NCI-H526 (cell line): ENCODE measurements at regions not wholly inside any gene's neighbourhood (a gene's known extent, or its start where the extent isn't known, plus 50 kb on each side); places are given as distances from the start of the nearest gene placed in this dataset.

ENCODE experiments used
- DNase-seq, 2 experiments: peaks; one replicate each; lab custom pipeline; 2025; lab: John Stamatoyannopoulos, UW

GRCh38 chr11:19403196-19403895, 162.6 kb upstream of the E2F8 start:
- no peak for DNase-seq

GRCh38 chr11:19400296-19400695, 159.6 kb upstream of the E2F8 start:
- no peak for DNase-seq

GRCh38 chr11:19398772-19399527, 158.2 kb upstream of the E2F8 start:
- no peak for DNase-seq

- DNase-seq, result no peak
These were observed 157.5 kb upstream of the E2F8 start for GRCh38 chr11:19398273-19398672.

- DNase-seq, result no peak
These were observed 154.3 kb upstream of the E2F8 start for GRCh38 chr11:19395050-19395449.

- no peak for DNase-seq
These were observed 153.8 kb upstream of the E2F8 start for GRCh38 chr11:19394525-19395016.

GRCh38 chr11:19393941-19394340, 153.2 kb upstream of the E2F8 start:
- no peak for DNase-seq

- no peak for DNase-seq
These were observed 152.2 kb upstream of the E2F8 start for GRCh38 chr11:19392847-19393518.

GRCh38 chr11:19392321-19392720, 151.6 kb upstream of the E2F8 start:
- no peak for DNase-seq

- no peak for DNase-seq
These were observed 150.9 kb upstream of the E2F8 start for GRCh38 chr11:19391652-19392051.

- DNase-seq, result no peak
These were observed 150.3 kb upstream of the E2F8 start for GRCh38 chr11:19391026-19391425.

- DNase-seq, result no peak
These were observed 149.1 kb upstream of the E2F8 start for GRCh38 chr11:19389787-19390303.

GRCh38 chr11:19382131-19382611, 141.4 kb upstream of the E2F8 start:
- DNase-seq, result no peak

- no peak for DNase-seq
These were observed 139.6 kb upstream of the E2F8 start for GRCh38 chr11:19380375-19380774.

- DNase-seq, result no peak
These were observed 138.7 kb upstream of the E2F8 start for GRCh38 chr11:19379465-19379864.

GRCh38 chr11:19378814-19379213, 138.1 kb upstream of the E2F8 start:
- no peak for DNase-seq

GRCh38 chr11:19377881-19378280, 137.1 kb upstream of the E2F8 start:
- no peak for DNase-seq

GRCh38 chr11:19375440-19375839, 134.7 kb upstream of the E2F8 start:
- DNase-seq, result no peak

- no peak for DNase-seq
These were observed 133.4 kb upstream of the E2F8 start for GRCh38 chr11:19374151-19374569.

- DNase-seq, result no peak
These were observed 131.6 kb upstream of the E2F8 start for GRCh38 chr11:19372381-19372780.

GRCh38 chr11:19370100-19370861, 129.5 kb upstream of the E2F8 start:
- no peak for DNase-seq
